Body of pancreas (tissue), 4 donors: ENCODE measurements at regions not wholly inside any gene's neighbourhood (a gene's known extent, or its start where the extent isn't known, plus 50 kb on each side); places are given as distances from the start of the nearest gene placed in this dataset.

Experiments used
- POLR2A ChIP-seq, 3 donors: fragments of 450-650 bp; IDR thresholded peaks; one replicate each; pipeline ENCODE4 v1.6.1; 2016; ENCODE audit warnings: antibody characterized with exemption in 3 of 3, mild to moderate bottlenecking in 2 of 3
- TF ChIP-seq, protein P1 (sequence below), 7 experiments: fragments of 450-650 bp in 4 of 7; fragments of 200-600 bp in 3 of 7; sonication (generic) in 3 of 7; IDR thresholded peaks; one replicate each; pipeline ENCODE4 v1.5.1; 2016 to 2019; ENCODE audit warnings: antibody characterized with exemption in 7 of 7

DNA sequence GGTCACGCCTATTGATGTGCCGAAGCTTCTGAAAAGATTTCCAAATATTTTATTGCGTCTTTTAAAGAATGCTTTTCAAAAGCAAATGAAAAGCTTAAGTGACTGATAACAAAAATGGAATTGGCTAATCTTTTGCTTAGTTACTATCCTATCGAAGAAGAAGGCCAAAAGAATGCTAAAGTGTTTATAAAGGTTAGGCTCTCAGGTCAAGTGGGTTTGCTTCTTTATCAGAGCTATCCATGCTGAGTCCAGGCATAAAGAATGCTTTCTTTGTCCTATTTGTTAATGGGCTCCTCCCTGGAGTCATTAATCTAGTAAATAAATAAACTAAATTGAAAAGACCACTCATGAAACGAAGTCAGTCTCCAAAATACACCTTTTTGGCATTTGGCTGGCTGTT lies 133.4 kb upstream of the LYPLAL1 start:
- TF ChIP-seq POLR2A (IDR thresholded peaks at IDR 0.05): no peak
- TF ChIP-seq, protein P1, sequence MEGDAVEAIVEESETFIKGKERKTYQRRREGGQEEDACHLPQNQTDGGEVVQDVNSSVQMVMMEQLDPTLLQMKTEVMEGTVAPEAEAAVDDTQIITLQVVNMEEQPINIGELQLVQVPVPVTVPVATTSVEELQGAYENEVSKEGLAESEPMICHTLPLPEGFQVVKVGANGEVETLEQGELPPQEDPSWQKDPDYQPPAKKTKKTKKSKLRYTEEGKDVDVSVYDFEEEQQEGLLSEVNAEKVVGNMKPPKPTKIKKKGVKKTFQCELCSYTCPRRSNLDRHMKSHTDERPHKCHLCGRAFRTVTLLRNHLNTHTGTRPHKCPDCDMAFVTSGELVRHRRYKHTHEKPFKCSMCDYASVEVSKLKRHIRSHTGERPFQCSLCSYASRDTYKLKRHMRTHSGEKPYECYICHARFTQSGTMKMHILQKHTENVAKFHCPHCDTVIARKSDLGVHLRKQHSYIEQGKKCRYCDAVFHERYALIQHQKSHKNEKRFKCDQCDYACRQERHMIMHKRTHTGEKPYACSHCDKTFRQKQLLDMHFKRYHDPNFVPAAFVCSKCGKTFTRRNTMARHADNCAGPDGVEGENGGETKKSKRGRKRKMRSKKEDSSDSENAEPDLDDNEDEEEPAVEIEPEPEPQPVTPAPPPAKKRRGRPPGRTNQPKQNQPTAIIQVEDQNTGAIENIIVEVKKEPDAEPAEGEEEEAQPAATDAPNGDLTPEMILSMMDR (IDR thresholded peaks at IDR 0.05): no peak
